ENCODE measurements at regions not wholly inside any gene's neighbourhood (a gene's known extent, or its start where the extent isn't known, plus 50 kb on each side); places are given as distances from the start of the nearest gene placed in this dataset.

GRCh38 chr2:220876080-220876824 is 695.9 kb downstream of the EPHA4 start:
- Mint-ChIP-seq H3K27ac (no peak overlapping the region), H3K4me1 (no peaks in the 10 kb centered on the region), H3K4me3 (no peak overlapping the region), H3K27me3 (no peaks in the 10 kb centered on the region), H3K36me3 (no peaks in the 10 kb centered on the region), H3K9me3 (no peaks in the 10 kb centered on the region)

GRCh38 chr2:220877491-220877890 is 694.6 kb downstream of the EPHA4 start:
- no peaks in the 10 kb centered on the region for H3K4me1 Mint-ChIP-seq
- H3K36me3 Mint-ChIP-seq: no peaks in the 10 kb centered on the region
- H3K27ac Mint-ChIP-seq: no peak overlapping the region
- no peak overlapping the region for H3K4me3 Mint-ChIP-seq
- no peaks in the 10 kb centered on the region for H3K27me3 Mint-ChIP-seq
- H3K9me3 Mint-ChIP-seq: no peaks in the 10 kb centered on the region

GRCh38 chr2:220877897-220878296 is 694.2 kb downstream of the EPHA4 start:
- H3K36me3 Mint-ChIP-seq: no peaks in the 10 kb centered on the region
- no peak overlapping the region for H3K27ac Mint-ChIP-seq
- H3K9me3 Mint-ChIP-seq: no peaks in the 10 kb centered on the region
- H3K4me3 Mint-ChIP-seq: no peak overlapping the region
- no peaks in the 10 kb centered on the region for H3K4me1 Mint-ChIP-seq
- H3K27me3 Mint-ChIP-seq: no peaks in the 10 kb centered on the region

GRCh38 chr2:220880623-220881596 is 691.2 kb downstream of the EPHA4 start:
- Mint-ChIP-seq H3K4me1 (no peaks in the 10 kb centered on the region), H3K27ac (no peak overlapping the region), H3K9me3 (no peaks in the 10 kb centered on the region), H3K4me3 (no peak overlapping the region), H3K27me3 (no peaks in the 10 kb centered on the region), H3K36me3 (no peaks in the 10 kb centered on the region)

- Mint-ChIP-seq H3K4me3 (no peak overlapping the region), H3K9me3 (no peaks in the 10 kb centered on the region), H3K36me3 (no peaks in the 10 kb centered on the region), H3K27me3 (no peaks in the 10 kb centered on the region), H3K27ac (no peak overlapping the region), H3K4me1 (no peaks in the 10 kb centered on the region)
These were observed 689.6 kb downstream of the EPHA4 start for GRCh38 chr2:220882507-220882906.

- Mint-ChIP-seq H3K27me3 (no peaks in the 10 kb centered on the region), H3K27ac (no peak overlapping the region), H3K4me3 (no peak overlapping the region), H3K9me3 (no peaks in the 10 kb centered on the region), H3K36me3 (no peaks in the 10 kb centered on the region), H3K4me1 (no peaks in the 10 kb centered on the region)
These were observed 686.5 kb downstream of the EPHA4 start for GRCh38 chr2:220885593-220885992.

- no peaks in the 10 kb centered on the region for H3K4me1 Mint-ChIP-seq
- no peaks in the 10 kb centered on the region for H3K36me3 Mint-ChIP-seq
- no peaks in the 10 kb centered on the region for H3K9me3 Mint-ChIP-seq
- no peak overlapping the region for H3K4me3 Mint-ChIP-seq
- H3K27me3 Mint-ChIP-seq: no peaks in the 10 kb centered on the region
- no peak overlapping the region for H3K27ac Mint-ChIP-seq
These were observed 684.7 kb downstream of the EPHA4 start for GRCh38 chr2:220887271-220887870.

- no peak overlapping the region for H3K27ac Mint-ChIP-seq
- no peaks in the 10 kb centered on the region for H3K4me1 Mint-ChIP-seq
- no peak overlapping the region for H3K4me3 Mint-ChIP-seq
- peaks cover under 1% of the 10 kb centered on the region for H3K27me3 Mint-ChIP-seq
- no peaks in the 10 kb centered on the region for H3K36me3 Mint-ChIP-seq
- no peaks in the 10 kb centered on the region for H3K9me3 Mint-ChIP-seq
These were observed 684.2 kb downstream of the EPHA4 start for GRCh38 chr2:220887876-220888275.

GRCh38 chr2:220890931-220891330 is 681.2 kb downstream of the EPHA4 start:
- Mint-ChIP-seq H3K36me3 (no peaks in the 10 kb centered on the region), H3K4me1 (no peaks in the 10 kb centered on the region), H3K27ac (no peak overlapping the region), H3K27me3 (peaks cover 6% of the 10 kb centered on the region), H3K4me3 (no peak overlapping the region), H3K9me3 (no peaks in the 10 kb centered on the region)

- no peak overlapping the region for H3K4me3 Mint-ChIP-seq
- H3K4me1 Mint-ChIP-seq: no peaks in the 10 kb centered on the region
- peaks cover 6% of the 10 kb centered on the region for H3K27me3 Mint-ChIP-seq
- no peaks in the 10 kb centered on the region for H3K36me3 Mint-ChIP-seq
- no peaks in the 10 kb centered on the region for H3K9me3 Mint-ChIP-seq
- H3K27ac Mint-ChIP-seq: no peak overlapping the region
These were observed 680.7 kb downstream of the EPHA4 start for GRCh38 chr2:220891405-220891804.

- H3K27ac Mint-ChIP-seq: no peak overlapping the region
- no peaks in the 10 kb centered on the region for H3K36me3 Mint-ChIP-seq
- H3K4me1 Mint-ChIP-seq: no peaks in the 10 kb centered on the region
- H3K4me3 Mint-ChIP-seq: no peak overlapping the region
- peaks cover 6% of the 10 kb centered on the region for H3K27me3 Mint-ChIP-seq
- H3K9me3 Mint-ChIP-seq: no peaks in the 10 kb centered on the region
These were observed 680.0 kb downstream of the EPHA4 start for GRCh38 chr2:220892018-220892634.

- Mint-ChIP-seq H3K27me3 (peaks cover 6% of the 10 kb centered on the region), H3K4me3 (no peak overlapping the region), H3K36me3 (no peaks in the 10 kb centered on the region), H3K9me3 (no peaks in the 10 kb centered on the region), H3K27ac (no peak overlapping the region), H3K4me1 (no peaks in the 10 kb centered on the region)
These were observed 678.7 kb downstream of the EPHA4 start for GRCh38 chr2:220893411-220893810.

- Mint-ChIP-seq H3K4me3 (no peak overlapping the region), H3K9me3 (no peaks in the 10 kb centered on the region), H3K4me1 (no peaks in the 10 kb centered on the region), H3K36me3 (no peaks in the 10 kb centered on the region), H3K27me3 (peaks cover 6% of the 10 kb centered on the region), H3K27ac (no peak overlapping the region)
These were observed 678.0 kb downstream of the EPHA4 start for GRCh38 chr2:220894069-220894468.

- Mint-ChIP-seq H3K27me3 (peaks cover 2% of the 10 kb centered on the region), H3K27ac (no peak overlapping the region), H3K36me3 (no peaks in the 10 kb centered on the region), H3K4me3 (no peak overlapping the region), H3K4me1 (no peaks in the 10 kb centered on the region), H3K9me3 (no peaks in the 10 kb centered on the region)
These were observed 672.6 kb downstream of the EPHA4 start for GRCh38 chr2:220899492-220899891.

GRCh38 chr2:220904015-220904414 is 668.1 kb downstream of the EPHA4 start:
- Mint-ChIP-seq H3K4me1 (no peaks in the 10 kb centered on the region), H3K27me3 (no peaks in the 10 kb centered on the region), H3K36me3 (no peaks in the 10 kb centered on the region), H3K9me3 (no peaks in the 10 kb centered on the region), H3K27ac (no peak overlapping the region), H3K4me3 (no peak overlapping the region)
